ENCODE measurements at regions not wholly inside any gene's neighbourhood (a gene's known extent, or its start where the extent isn't known, plus 50 kb on each side); places are given as distances from the start of the nearest gene placed in this dataset.

DNA sequence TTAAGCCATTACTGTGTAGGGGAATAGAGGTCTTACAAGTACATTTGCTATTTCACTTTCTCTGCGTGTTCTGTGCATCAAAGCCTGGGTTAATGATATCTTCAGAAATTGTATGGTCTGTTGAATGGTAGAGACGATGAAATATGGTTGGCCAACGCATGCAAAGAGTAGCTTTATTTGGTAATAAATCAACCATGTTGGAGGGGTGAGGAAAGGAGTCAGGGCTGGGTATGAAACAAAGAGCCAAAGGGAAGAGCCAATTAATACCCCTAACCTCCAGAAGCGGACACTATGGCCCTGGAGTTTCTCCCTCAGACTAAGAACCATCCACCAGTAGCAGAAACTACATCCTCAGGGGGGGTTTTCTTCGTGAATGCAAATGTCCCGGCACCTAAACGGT lies 1974.0 kb upstream of the WWC1 start:
- no peak for DNase-seq (ENCODE audit: low read depth)

- no peak for DNase-seq (ENCODE audit: low read depth)
These were observed 1970.4 kb upstream of the WWC1 start for GRCh38 chr5:166320920-166321480.

- DNase-seq (ENCODE audit: low read depth), result no peak
These were observed 1967.1 kb upstream of the WWC1 start for GRCh38 chr5:166324372-166324771.

DNA sequence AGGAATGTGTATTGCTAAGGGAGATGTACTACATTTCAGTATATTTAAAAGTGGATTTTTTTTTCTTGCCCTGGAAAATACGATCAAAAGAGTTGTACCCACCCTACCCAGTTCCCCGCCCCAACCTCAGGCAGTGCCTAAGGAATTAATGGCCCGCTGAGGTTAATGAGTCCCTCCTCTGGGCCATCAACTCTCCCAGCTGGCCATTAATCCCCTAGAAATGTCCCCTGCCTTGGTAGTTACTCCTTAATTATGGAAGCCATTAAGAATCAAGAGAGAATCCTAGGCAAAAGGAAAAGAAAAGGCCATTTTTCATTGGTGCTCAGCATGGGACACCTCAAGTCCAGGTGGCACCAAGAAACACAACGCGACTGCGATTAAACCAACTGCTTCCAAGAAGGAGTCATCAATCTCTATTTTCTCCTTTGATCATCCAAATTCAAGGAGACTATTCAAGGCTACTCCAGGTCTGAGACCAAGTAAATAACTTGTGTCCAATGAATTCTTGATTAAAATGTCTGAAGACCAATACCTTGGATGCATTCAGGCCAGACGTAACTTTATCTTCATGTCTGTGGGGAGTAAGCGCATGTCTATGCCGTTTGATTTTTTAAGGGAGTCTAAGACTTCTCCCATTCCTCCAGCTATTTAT lies 1962.2 kb upstream of the WWC1 start:
- DNase-seq (ENCODE audit: low read depth), result no peak

GRCh38 chr5:166330036-166330435 lies 1961.4 kb upstream of the WWC1 start:
- DNase-seq (ENCODE audit: low read depth), result no peak

DNA sequence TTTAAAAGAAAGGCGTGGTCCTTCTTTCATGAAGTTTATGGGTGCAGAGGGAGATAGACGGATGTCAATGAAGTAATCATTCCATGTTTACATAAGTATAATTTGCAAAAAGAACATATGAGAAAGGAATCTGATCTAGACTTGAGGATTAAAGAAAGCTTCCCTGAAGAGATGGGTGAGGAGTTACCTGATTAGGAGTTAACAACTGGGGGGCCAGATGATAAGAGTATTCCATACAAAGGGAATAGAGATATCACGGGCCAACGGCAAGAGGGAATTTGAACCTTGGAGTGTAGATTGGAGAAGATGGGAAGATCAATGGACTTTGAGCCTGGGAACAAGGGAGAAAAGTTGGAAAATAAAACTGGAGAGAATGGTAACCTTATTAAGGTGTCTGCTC lies 1959.9 kb upstream of the WWC1 start:
- no peak for DNase-seq (ENCODE audit: low read depth)

DNA sequence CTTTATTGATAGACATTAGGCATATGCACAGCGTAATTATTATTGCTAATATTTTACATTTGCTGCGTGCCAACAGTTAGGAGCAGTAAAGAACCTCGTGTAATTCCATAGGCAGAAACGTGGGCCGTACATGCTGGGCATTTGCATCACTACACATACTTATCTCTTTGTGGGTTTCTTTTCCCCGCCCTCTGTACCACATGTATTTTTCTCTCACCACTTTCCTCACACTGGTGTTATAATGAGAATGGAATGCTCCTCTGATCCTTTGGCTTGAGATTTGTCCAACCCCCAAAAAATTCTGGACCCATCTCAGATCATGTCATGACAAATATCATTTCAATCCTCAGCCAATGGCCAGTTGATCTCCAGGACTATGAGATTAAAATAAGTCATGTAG lies 1952.6 kb upstream of the WWC1 start:
- DNase-seq (ENCODE audit: low read depth), result peak; percentile 26

DNA sequence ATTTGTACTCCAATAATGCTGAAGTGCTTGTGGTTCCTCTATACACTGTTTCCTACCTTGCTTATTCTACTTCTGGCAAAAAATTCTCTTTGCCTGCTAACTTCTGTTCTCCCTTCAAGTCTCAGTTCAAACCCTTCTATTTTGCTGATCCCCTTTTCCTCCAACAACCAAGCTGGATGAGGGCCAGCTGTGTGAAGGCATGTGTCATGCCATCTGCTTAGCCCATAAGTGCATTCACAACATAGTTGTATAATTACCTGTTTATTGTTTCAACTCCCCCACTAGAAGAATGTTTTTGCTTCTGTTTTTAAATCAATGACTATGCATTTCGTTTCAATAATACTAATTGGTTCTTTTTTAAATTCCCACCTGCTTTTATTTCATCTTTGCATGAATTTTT lies 1951.4 kb upstream of the WWC1 start:
- DNase-seq (ENCODE audit: low read depth), result peak; percentile 7

DNA sequence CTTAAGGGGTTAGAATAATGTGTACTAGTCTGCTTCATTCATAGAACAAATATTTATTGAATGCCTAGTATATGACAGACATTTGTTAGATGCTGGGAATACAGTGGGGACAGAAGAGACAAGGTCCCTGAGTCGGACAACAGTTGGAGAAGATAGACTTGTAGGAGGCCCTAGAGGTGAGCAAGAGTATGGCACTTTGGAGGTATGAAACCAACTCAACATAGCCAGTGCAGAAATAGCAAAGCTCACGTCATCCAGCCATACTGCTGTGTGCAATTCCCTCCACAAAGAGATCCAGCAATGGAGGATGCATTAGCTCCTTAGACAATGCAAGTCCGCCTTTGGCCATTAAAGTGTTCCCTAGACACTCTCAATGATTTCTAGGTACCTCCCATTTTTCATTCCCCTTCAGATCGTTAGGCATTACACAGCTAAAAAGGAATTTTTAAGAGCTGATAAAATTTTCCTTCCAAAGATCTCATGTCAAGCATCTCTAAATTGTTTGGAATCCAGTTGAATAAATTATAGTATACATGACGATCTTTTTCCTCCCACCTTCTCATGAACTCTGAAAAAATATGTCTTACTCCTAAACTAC lies 1949.6 kb upstream of the WWC1 start:
- DNase-seq (ENCODE audit: low read depth), result no peak

- no peak for DNase-seq (ENCODE audit: low read depth)
These were observed 1949.0 kb upstream of the WWC1 start for GRCh38 chr5:166342402-166342801.

GRCh38 chr5:166346726-166347374 lies 1944.6 kb upstream of the WWC1 start:
- DNase-seq (ENCODE audit: low read depth), result no peak

GRCh38 chr5:166349046-166349445 lies 1942.4 kb upstream of the WWC1 start:
- no peak for DNase-seq (ENCODE audit: low read depth)

DNA sequence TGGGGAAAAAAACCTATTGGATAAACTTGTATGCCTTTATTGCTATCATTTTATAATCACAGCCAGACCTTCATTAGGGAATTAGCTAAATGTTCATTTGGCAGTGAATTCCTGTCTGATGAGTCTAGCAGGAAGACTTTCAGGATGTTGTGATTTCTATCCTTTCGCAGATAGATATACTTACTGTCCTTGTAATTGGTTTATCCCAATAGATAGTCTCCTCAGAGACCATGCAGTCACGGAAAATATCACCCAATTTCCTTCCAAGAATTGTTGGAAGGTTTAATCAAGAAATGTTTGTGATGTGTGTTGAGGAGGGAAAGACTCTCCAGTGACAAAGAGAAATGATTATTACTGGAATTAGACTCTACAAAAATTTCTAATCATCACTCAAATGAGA lies 1937.9 kb upstream of the WWC1 start:
- no peak for DNase-seq (ENCODE audit: low read depth)

GRCh38 chr5:166354332-166354731 lies 1937.1 kb upstream of the WWC1 start:
- DNase-seq (ENCODE audit: low read depth), result no peak

DNA sequence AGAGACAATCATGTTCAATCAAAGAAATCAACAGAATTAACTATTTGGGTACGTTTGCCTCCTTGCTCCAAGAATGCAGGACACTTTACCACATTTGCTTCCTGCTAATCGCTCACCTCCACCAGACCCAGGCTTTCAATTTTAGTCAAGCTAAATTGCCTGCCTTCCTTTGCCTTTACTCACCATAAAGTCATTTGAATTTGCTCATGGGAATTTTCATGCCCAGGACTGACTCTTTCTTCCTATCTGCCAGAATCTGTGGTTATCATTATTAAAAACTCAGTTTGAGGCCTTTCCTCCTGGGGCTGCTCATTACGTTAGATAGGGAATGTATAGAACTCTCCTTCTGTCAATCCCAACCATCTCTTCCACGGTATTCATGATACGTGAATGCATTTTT lies 1935.3 kb upstream of the WWC1 start:
- no peak for DNase-seq (ENCODE audit: low read depth)

GRCh38 chr5:166358127-166358830 lies 1933.2 kb upstream of the WWC1 start:
- no peak for DNase-seq (ENCODE audit: low read depth)

GRCh38 chr5:166363087-166363760 lies 1928.2 kb upstream of the WWC1 start:
- no peak for DNase-seq (ENCODE audit: low read depth)

GRCh38 chr5:166365164-166365563 lies 1926.3 kb upstream of the WWC1 start:
- DNase-seq (ENCODE audit: low read depth), result no peak

DNA sequence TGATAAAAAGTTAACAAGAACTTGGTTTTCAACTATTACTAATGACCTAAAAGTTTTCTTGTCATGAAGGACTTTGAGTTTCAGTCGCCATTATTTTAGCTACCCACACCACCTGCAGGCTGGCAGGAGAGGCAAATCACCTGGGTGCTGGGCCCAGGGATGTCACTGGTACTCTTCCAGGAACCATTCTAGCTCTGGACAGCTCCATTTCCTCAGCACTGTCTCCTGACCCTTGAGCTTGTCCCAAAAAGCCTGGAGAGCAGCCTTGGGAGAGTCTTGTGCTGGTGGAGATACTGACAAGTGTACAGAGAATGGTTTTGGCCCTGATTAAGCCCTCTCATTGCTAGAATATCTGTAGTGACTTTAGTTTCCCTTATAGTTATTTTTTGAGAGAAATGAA lies 1924.1 kb upstream of the WWC1 start:
- no peak for DNase-seq (ENCODE audit: low read depth)

- DNase-seq (ENCODE audit: low read depth), result no peak
These were observed 1922.1 kb upstream of the WWC1 start for GRCh38 chr5:166369346-166369745.

- no peak for DNase-seq (ENCODE audit: low read depth)
These were observed 1921.6 kb upstream of the WWC1 start for GRCh38 chr5:166369807-166370206.

All from myocyte (in vitro differentiated cells).